Endothelial cell of umbilical vein (primary cell): ENCODE measurements at regions not wholly inside any gene's neighbourhood (a gene's known extent, or its start where the extent isn't known, plus 50 kb on each side); places are given as distances from the start of the nearest gene placed in this dataset.

Experiments used
- BruUV-seq: library from RNA; stranded (reverse); fragments of 400-500 nt; replicated peaks from 2 replicates; lab custom pipeline; 2021; lab: Mats Ljungman, UMichigan
- CTCF ChIA-PET: fragments of 300-600, 350-600 bp; sonication (Branson Sonifier 250); formaldehyde crosslinking; loops from one replicate; lab custom pipeline; 2021; ENCODE audit warnings: antibody characterized with exemption, inconsistent platforms; lab: Charles Lee
- POLR2A ChIA-PET: fragments of 300-600, 350-600 bp; sonication (Branson Sonifier 250); formaldehyde crosslinking; loops from one replicate; lab custom pipeline; 2021; ENCODE audit warnings: antibody characterized with exemption, inconsistent platforms; lab: Charles Lee
- DNase-seq: peaks from one replicate; pipeline ENCODE4 v3.0.0-alpha.2; 2011; ENCODE audit warnings: low read depth, low spot score
- FAIRE-seq: peaks from 2 replicates; lab custom pipeline; 2011; peaks lifted over from hg19 to GRCh38; lab: Jason Lieb, UNC
- H2AFZ ChIP-seq: 2 replicates; pipeline ENCODE4 v1.6.0; 2012; ENCODE audit warnings: low read depth, low read length, control low read depth, inconsistent platforms
- H3K27ac ChIP-seq: 2 replicates; pipeline ENCODE4 v1.5.1; 2011; ENCODE audit warnings: low read depth, mild to moderate bottlenecking, control low read depth, low read length, moderate library complexity; ENCODE audit not compliant: insufficient read depth
- H3K27me3 ChIP-seq, 2 experiments: 2 replicates each; pipeline versions ENCODE4 v1.6.0 to v1.6.1; 2011; ENCODE audit warnings: low read length in 2 of 2, mixed read lengths in 1 of 2; ENCODE audit not compliant: control insufficient read depth in 2 of 2, insufficient read depth in 2 of 2
- H3K36me3 ChIP-seq, 2 experiments: 2 replicates in 1 of 2; 3 replicates in 1 of 2; pipeline ENCODE4 v1.5.1; 2011; ENCODE audit warnings: low read length in 2 of 2, mild to moderate bottlenecking in 1 of 2, moderate library complexity in 1 of 2; ENCODE audit not compliant: control insufficient read depth in 2 of 2, insufficient read depth in 2 of 2; ENCODE audit errors: extremely low read depth in 1 of 2
- H3K4me1 ChIP-seq: 3 replicates; pipeline ENCODE4 v1.5.1; 2011; ENCODE audit warnings: mild to moderate bottlenecking, low read length; ENCODE audit not compliant: control insufficient read depth, insufficient read depth; ENCODE audit errors: extremely low read depth
- H3K4me2 ChIP-seq: 2 replicates; pipeline ENCODE4 v1.6.1; 2011; ENCODE audit warnings: low read length, control low read depth, mixed read lengths; ENCODE audit not compliant: insufficient read depth
- H3K4me3 ChIP-seq, 3 experiments: fragments of 200-600 bp in 1 of 3; sonication (generic), shearing (Covaris generic) in 1 of 3; replicated peaks in 1 of 3; 2 replicates each; pipeline ENCODE4 v1.5.1; 2011 to 2016; ENCODE audit warnings: control low read depth in 3 of 3, low read length in 3 of 3, mild to moderate bottlenecking in 2 of 3, inconsistent platforms in 1 of 3, low read depth in 1 of 3, moderate library complexity in 1 of 3; ENCODE audit not compliant: insufficient read depth in 1 of 3
- H3K79me2 ChIP-seq: 2 replicates; pipeline ENCODE4 v1.6.0; 2012; ENCODE audit warnings: low read length, inconsistent platforms; ENCODE audit not compliant: control insufficient read depth, insufficient read depth
- H3K9ac ChIP-seq: replicated peaks from 2 replicates; pipeline ENCODE3; 2011; ENCODE audit warnings: low read length, control low read depth; ENCODE audit not compliant: insufficient read depth; ENCODE audit errors: extremely low read depth
- H3K9me1 ChIP-seq: replicated peaks from 3 replicates; pipeline ENCODE4 v1.6.0; 2011; ENCODE audit warnings: mild to moderate bottlenecking, low read length; ENCODE audit not compliant: control insufficient read depth, insufficient read depth; ENCODE audit errors: extremely low read depth
- H3K9me3 ChIP-seq: replicated peaks from 2 replicates; pipeline ENCODE4 v1.5.1; 2012; ENCODE audit warnings: low read length, inconsistent platforms; ENCODE audit not compliant: control insufficient read depth, insufficient read depth
- H4K20me1 ChIP-seq: replicated peaks from 2 replicates; pipeline ENCODE3; 2011; ENCODE audit warnings: mild to moderate bottlenecking, low read length; ENCODE audit not compliant: control insufficient read depth, insufficient read depth; ENCODE audit errors: extremely low read depth
- EZH2 ChIP-seq: IDR thresholded peaks from 2 replicates; pipeline ENCODE4 v1.6.1; 2012; ENCODE audit warnings: borderline replicate concordance, low read depth, mild to moderate bottlenecking, moderate library complexity, low read length, inconsistent platforms; ENCODE audit not compliant: severe bottlenecking
- JUN ChIP-seq: IDR thresholded peaks from 2 replicates; pipeline ENCODE4 v1.6.1; 2011; ENCODE audit warnings: borderline replicate concordance, low read depth; ENCODE audit not compliant: insufficient read length, insufficient read depth
- MYC ChIP-seq: IDR thresholded peaks from one replicate; pipeline ENCODE4 v1.6.1; 2011; ENCODE audit warnings: mild to moderate bottlenecking, low read depth, low read length
- POLR2A ChIP-seq: IDR thresholded peaks from 2 replicates; pipeline ENCODE4 v1.6.1; 2012; ENCODE audit warnings: low read depth, mild to moderate bottlenecking, control low read depth, low read length
- POLR2AphosphoS5 ChIP-seq: IDR thresholded peaks from 2 replicates; pipeline ENCODE4 v1.6.1; 2012; ENCODE audit warnings: low read depth, mild to moderate bottlenecking, control low read depth, low read length, moderate library complexity; ENCODE audit not compliant: insufficient read depth
- dilution Hi-C: fragments of 300-500 bp; cut with MboI; formaldehyde crosslinking; loops from one replicate; pipeline ENCODE4 v1.15.0; 2019; ENCODE audit warnings: low sequenced_read_pairs; ENCODE audit not compliant: extremely low pct_ligation_motif_present
- intact Hi-C: fragments of 100-400 bp; cut with micrococcal nuclease; formaldehyde crosslinking; loops from one replicate; pipeline ENCODE4 v1.10.0; 2022
- TF ChIP-seq, protein P1 (sequence below), 2 donors: IDR thresholded peaks; 1 replicate in 1 of 2; 2 replicates in 1 of 2; pipeline ENCODE4 v1.5.1; 2011; ENCODE audit warnings: low read length in 2 of 2, mild to moderate bottlenecking in 2 of 2, moderate library complexity in 2 of 2, control low read depth in 1 of 2, inconsistent platforms in 1 of 2, low read depth in 1 of 2; ENCODE audit not compliant: insufficient read depth in 1 of 2; ENCODE audit errors: extremely low read depth in 1 of 2

DNA sequence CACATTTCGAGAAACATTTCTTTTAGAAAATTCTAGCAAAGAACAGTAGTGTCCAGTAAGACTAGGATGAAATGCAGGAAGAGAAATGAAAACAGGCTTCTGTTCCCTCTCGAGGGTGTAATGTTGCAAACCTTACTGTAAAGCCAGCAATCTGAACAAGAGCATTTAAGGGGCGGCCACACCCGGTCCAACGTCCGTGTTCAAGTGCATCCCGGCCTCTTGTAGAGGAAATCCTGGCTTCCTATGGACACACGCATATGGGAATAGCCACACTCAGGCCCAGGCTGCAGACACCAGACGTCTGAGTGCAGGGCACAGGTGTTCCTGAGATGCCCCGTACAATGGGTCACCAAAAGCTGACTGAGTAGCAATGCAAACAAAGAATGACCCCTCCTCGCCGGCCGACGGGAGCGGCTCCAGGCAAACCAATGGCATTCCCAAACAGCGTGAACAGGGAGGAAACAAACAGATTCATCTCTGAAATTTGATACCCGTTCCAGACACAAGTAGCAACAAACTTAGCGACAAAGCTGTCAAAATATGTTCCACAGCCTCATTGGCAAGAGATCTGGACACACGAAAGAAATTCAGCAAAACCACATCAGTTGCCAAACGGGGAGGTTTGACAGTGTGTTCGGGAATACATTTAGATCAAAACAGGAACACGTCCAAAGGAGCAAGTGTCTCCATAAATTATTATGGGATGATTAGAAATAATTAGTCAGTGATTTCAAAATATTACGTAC lies 278.6 kb upstream of the TSHZ3 start:
- intact Hi-C loops, result no loop called here
- H3K27me3 ChIP-seq, result no peaks in the 10 kb centered on the region
- no peaks in the 10 kb centered on the region for H3K9me3 ChIP-seq
- H3K27ac ChIP-seq, result no peak overlapping the region
- no peak overlapping the region for H3K4me3 ChIP-seq
- no peak for FAIRE-seq
- BruUV-seq, result no TSS peak
- ChIA-PET POLR2A (no interaction called here), CTCF (no interaction called here)
- dilution Hi-C loops, result no loop called here
- no peaks in the 10 kb centered on the region for H4K20me1 ChIP-seq
- H3K4me2 ChIP-seq, result no peak overlapping the region
- TF ChIP-seq POLR2A, result no peak
- TF ChIP-seq EZH2, result no peak
- TF ChIP-seq MYC, result no peak
- TF ChIP-seq, protein P1, sequence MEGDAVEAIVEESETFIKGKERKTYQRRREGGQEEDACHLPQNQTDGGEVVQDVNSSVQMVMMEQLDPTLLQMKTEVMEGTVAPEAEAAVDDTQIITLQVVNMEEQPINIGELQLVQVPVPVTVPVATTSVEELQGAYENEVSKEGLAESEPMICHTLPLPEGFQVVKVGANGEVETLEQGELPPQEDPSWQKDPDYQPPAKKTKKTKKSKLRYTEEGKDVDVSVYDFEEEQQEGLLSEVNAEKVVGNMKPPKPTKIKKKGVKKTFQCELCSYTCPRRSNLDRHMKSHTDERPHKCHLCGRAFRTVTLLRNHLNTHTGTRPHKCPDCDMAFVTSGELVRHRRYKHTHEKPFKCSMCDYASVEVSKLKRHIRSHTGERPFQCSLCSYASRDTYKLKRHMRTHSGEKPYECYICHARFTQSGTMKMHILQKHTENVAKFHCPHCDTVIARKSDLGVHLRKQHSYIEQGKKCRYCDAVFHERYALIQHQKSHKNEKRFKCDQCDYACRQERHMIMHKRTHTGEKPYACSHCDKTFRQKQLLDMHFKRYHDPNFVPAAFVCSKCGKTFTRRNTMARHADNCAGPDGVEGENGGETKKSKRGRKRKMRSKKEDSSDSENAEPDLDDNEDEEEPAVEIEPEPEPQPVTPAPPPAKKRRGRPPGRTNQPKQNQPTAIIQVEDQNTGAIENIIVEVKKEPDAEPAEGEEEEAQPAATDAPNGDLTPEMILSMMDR (IDR thresholded peaks at IDR 0.05; ENCODE audit: extremely low read depth in 1 of 2, insufficient read depth in 1 of 2, low read depth in 1 of 2, low read length in 2 of 2), result no peak
- TF ChIP-seq POLR2AphosphoS5, result no peak
- no peak for TF ChIP-seq JUN
- no peaks in the 10 kb centered on the region for H3K4me1 ChIP-seq
- no peaks in the 10 kb centered on the region for H3K79me2 ChIP-seq
- H2AFZ ChIP-seq, result no peak overlapping the region
- no peak overlapping the region for H3K9ac ChIP-seq
- no peaks in the 10 kb centered on the region for H3K36me3 ChIP-seq
- DNase-seq, result no peak
- H3K9me1 ChIP-seq, result no peaks in the 10 kb centered on the region
